Neural progenitor cell (in vitro differentiated cells): ENCODE measurements at regions not wholly inside any gene's neighbourhood (a gene's known extent, or its start where the extent isn't known, plus 50 kb on each side); places are given as distances from the start of the nearest gene placed in this dataset.
"Not testable (repeated sequence)": the region's sequence is repeated elsewhere in the genome, so short reads cannot be mapped to it uniquely, and the experiment has no call there.

Experiments used
- DNase-seq: peaks from one replicate; pipeline ENCODE4 v3.0.0-alpha.2; 2016; ENCODE audit warnings: low spot score
- H2AFZ ChIP-seq: fragments of 200-600 bp; sonication (generic); replicated peaks from 2 replicates; pipeline ENCODE4 v1.6.1; 2016; ENCODE audit warnings: antibody characterized with exemption
- H3F3A ChIP-seq: fragments of 200-600 bp; sonication (generic); 2 replicates; pipeline ENCODE4 v1.6.1; 2016; ENCODE audit warnings: antibody characterized with exemption, low read depth
- H3K27ac ChIP-seq: fragments of 200-600 bp; sonication (generic); 2 replicates; pipeline ENCODE4 v1.5.1; 2016; ENCODE audit warnings: mild to moderate bottlenecking
- H3K27me3 ChIP-seq: fragments of 200-600 bp; sonication (generic); 2 replicates; pipeline ENCODE4 v1.6.1; 2016; ENCODE audit warnings: mild to moderate bottlenecking, moderate library complexity
- H3K36me3 ChIP-seq: fragments of 200-600 bp; sonication (generic); 2 replicates; pipeline ENCODE4 v1.5.1; 2016
- H3K4me1 ChIP-seq: fragments of 200-600 bp; sonication (generic); 2 replicates; pipeline ENCODE4 v1.6.1; 2016; ENCODE audit warnings: mixed run types
- H3K4me2 ChIP-seq: fragments of 200-600 bp; sonication (generic); 2 replicates; pipeline ENCODE4 v1.6.1; 2016
- H3K4me3 ChIP-seq: fragments of 200-600 bp; sonication (generic); 2 replicates; pipeline ENCODE4 v1.5.1; 2016
- H3K79me2 ChIP-seq: fragments of 200-600 bp; sonication (generic); 2 replicates; pipeline ENCODE4 v1.6.1; 2016; ENCODE audit warnings: low read depth
- H3K9ac ChIP-seq: fragments of 200-600 bp; sonication (generic); 2 replicates; pipeline ENCODE4 v1.6.1; 2016
- H3K9me3 ChIP-seq: fragments of 200-600 bp; sonication (generic); 2 replicates; pipeline ENCODE4 v1.5.1; 2016; ENCODE audit warnings: low read depth
- H4K20me1 ChIP-seq: fragments of 200-600 bp; sonication (generic); 2 replicates; pipeline ENCODE4 v1.6.1; 2016; ENCODE audit warnings: low read depth
- H3K27ac Mint-ChIP-seq: 3 replicates; pipeline ENCODE4 v1.8.0; 2021; ENCODE audit warnings: mixed read lengths
- H3K27me3 Mint-ChIP-seq: 2 replicates; pipeline ENCODE4 v1.8.0; 2022; ENCODE audit warnings: low read depth, mild to moderate bottlenecking, inconsistent platforms, moderate library complexity, mixed read lengths; ENCODE audit not compliant: insufficient read depth
- H3K36me3 Mint-ChIP-seq: 3 replicates; pipeline ENCODE4 v1.8.0; 2021; ENCODE audit warnings: mixed read lengths
- H3K4me1 Mint-ChIP-seq: 3 replicates; pipeline ENCODE4 v1.8.0; 2021; ENCODE audit warnings: mixed read lengths
- H3K4me3 Mint-ChIP-seq: 3 replicates; pipeline ENCODE4 v1.8.0; 2021; ENCODE audit warnings: mild to moderate bottlenecking, moderate library complexity, mixed read lengths
- H3K9me3 Mint-ChIP-seq: 3 replicates; pipeline ENCODE4 v1.8.0; 2020; ENCODE audit warnings: mixed read lengths
- EZH2 ChIP-seq: fragments of 200-600 bp; sonication (generic); IDR thresholded peaks from 2 replicates; pipeline ENCODE4 v1.6.1; 2017; ENCODE audit warnings: antibody characterized with exemption, mild to moderate bottlenecking, moderate library complexity
- EZH2phosphoT487 ChIP-seq: fragments of 200-600 bp; sonication (generic); IDR thresholded peaks from 2 replicates; pipeline ENCODE4 v1.6.1; 2017; ENCODE audit warnings: antibody characterized with exemption
- TF ChIP-seq, protein P1 (sequence below): fragments of 200-600 bp; sonication (generic); IDR thresholded peaks from 2 replicates; pipeline ENCODE4 v1.5.1; 2017; ENCODE audit warnings: antibody characterized with exemption, mild to moderate bottlenecking

GRCh38 chr7:103244865-103245264 lies 52.4 kb upstream of the PMPCB start:
- H3K9ac ChIP-seq, DNase-seq, H3K4me3 Mint-ChIP-seq, H3K4me3 ChIP-seq, H3K4me2 ChIP-seq, H3K36me3 Mint-ChIP-seq, H3K9me3 ChIP-seq, H3K27me3 ChIP-seq, H3F3A ChIP-seq, H3K27me3 Mint-ChIP-seq, H3K36me3 ChIP-seq, H3K4me1 ChIP-seq, H3K79me2 ChIP-seq, H3K27ac Mint-ChIP-seq, H3K27ac ChIP-seq, H2AFZ ChIP-seq, H3K4me1 Mint-ChIP-seq, H4K20me1 ChIP-seq: not testable (repeated sequence)
- peaks cover 15% of the 10 kb centered on the region for H3K9me3 Mint-ChIP-seq

DNA sequence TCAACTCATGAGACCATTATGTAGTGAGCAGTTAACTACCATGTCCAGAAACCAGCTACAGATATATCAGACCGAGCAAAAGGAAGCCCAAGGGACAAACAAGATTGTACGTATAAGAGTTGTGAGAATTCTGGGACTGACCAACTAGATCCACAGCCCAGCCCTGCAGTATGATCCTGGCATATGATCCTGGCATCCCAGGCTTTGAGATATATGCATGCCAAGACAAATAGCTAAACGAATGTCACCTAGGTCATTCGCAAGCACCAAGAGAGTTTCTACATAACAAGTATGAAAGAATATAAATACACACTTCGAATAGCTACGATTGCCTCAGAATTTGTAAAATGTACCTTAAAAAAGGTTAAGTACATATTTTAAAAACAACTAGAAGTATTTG lies 56.4 kb upstream of the PMPCB start:
- Mint-ChIP-seq H3K4me1 (no peaks in the 10 kb centered on the region), H3K9me3 (peaks cover 7% of the 10 kb centered on the region), H3K27me3 (no peaks in the 10 kb centered on the region), H3K27ac (no peak overlapping the region), H3K36me3 (no peaks in the 10 kb centered on the region), H3K4me3 (no peak overlapping the region)
- no peak overlapping the region for H3K4me3 ChIP-seq
- H3K4me2 ChIP-seq, result no peak overlapping the region
- no peaks in the 10 kb centered on the region for H3K79me2 ChIP-seq
- no peak for DNase-seq
- H2AFZ ChIP-seq, result no peak overlapping the region
- H3K4me1 ChIP-seq, result no peaks in the 10 kb centered on the region
- H4K20me1 ChIP-seq, result no peaks in the 10 kb centered on the region
- no peak overlapping the region for H3K27ac ChIP-seq
- H3F3A ChIP-seq, result no peaks in the 10 kb centered on the region
- no peaks in the 10 kb centered on the region for H3K9me3 ChIP-seq
- no peaks in the 10 kb centered on the region for H3K27me3 ChIP-seq
- TF ChIP-seq EZH2 (no peak), EZH2phosphoT487 (no peak)
- TF ChIP-seq, protein P1, sequence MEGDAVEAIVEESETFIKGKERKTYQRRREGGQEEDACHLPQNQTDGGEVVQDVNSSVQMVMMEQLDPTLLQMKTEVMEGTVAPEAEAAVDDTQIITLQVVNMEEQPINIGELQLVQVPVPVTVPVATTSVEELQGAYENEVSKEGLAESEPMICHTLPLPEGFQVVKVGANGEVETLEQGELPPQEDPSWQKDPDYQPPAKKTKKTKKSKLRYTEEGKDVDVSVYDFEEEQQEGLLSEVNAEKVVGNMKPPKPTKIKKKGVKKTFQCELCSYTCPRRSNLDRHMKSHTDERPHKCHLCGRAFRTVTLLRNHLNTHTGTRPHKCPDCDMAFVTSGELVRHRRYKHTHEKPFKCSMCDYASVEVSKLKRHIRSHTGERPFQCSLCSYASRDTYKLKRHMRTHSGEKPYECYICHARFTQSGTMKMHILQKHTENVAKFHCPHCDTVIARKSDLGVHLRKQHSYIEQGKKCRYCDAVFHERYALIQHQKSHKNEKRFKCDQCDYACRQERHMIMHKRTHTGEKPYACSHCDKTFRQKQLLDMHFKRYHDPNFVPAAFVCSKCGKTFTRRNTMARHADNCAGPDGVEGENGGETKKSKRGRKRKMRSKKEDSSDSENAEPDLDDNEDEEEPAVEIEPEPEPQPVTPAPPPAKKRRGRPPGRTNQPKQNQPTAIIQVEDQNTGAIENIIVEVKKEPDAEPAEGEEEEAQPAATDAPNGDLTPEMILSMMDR, result no peak
- H3K9ac ChIP-seq, result no peak overlapping the region
- H3K36me3 ChIP-seq, result no peaks in the 10 kb centered on the region

DNA sequence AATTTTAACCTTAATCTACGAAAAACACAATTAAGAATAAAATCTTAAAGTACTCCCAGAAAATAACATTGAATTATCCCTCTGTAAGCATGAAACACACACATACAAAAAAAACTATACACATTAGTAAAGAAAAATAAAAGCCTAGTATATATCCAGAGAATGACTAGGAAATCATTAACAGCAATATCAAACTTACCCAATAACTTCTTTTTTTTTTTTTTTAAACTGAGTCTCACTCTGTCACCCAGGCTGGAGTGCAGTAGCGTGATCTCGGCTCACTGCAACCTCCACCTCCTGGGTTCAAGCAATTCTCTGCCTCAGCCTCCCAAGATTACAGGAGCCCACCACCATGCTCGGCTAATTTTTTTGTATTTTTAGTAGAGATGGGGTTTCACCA lies 61.4 kb upstream of the PMPCB start:
- H3K4me1 ChIP-seq, H3K79me2 ChIP-seq, H3K4me3 Mint-ChIP-seq, H3K4me2 ChIP-seq, H3K27me3 ChIP-seq, H3K4me3 ChIP-seq, H2AFZ ChIP-seq, H4K20me1 ChIP-seq, H3K9me3 ChIP-seq, H3K27ac Mint-ChIP-seq, H3K9me3 Mint-ChIP-seq, H3K36me3 Mint-ChIP-seq, H3K36me3 ChIP-seq, H3K4me1 Mint-ChIP-seq, H3K9ac ChIP-seq, H3K27me3 Mint-ChIP-seq, H3K27ac ChIP-seq, H3F3A ChIP-seq, DNase-seq: not testable (repeated sequence)

DNA sequence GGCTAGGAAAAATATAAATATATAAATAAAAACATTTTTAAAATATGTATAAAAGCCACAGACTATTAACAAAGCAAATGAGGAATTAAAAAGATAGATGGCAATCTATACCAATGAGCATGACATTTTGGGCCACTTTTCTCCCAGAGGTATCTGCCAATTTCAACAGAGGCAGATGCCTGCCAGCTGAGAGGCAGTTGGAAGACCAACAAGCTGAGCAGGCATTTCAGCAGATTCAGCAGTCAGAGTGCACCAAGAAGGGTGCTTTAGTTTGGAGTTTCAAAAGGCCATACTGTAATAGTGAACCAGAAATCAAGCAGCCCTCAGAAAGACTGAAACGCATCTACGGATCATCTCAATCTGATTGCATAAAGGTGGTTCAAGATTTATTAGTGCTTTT lies 62.4 kb upstream of the PMPCB start:
- not testable (repeated sequence) for H2AFZ ChIP-seq, H3K4me1 Mint-ChIP-seq, H3K4me2 ChIP-seq, H3K27me3 ChIP-seq, H3K9me3 Mint-ChIP-seq, H3K27ac ChIP-seq, H3K9ac ChIP-seq, H3K4me3 Mint-ChIP-seq, H3K36me3 ChIP-seq, H3K36me3 Mint-ChIP-seq, H3K4me1 ChIP-seq, DNase-seq, H4K20me1 ChIP-seq, H3K27me3 Mint-ChIP-seq, H3K27ac Mint-ChIP-seq, H3K9me3 ChIP-seq, H3F3A ChIP-seq, H3K4me3 ChIP-seq, H3K79me2 ChIP-seq

GRCh38 chr7:103227787-103228186 lies 69.4 kb upstream of the PMPCB start:
- H3K27ac Mint-ChIP-seq, result not testable (repeated sequence)

GRCh38 chr7:103225798-103226197 lies 71.4 kb upstream of the PMPCB start:
- H3K27me3 ChIP-seq, H3K9me3 Mint-ChIP-seq, H4K20me1 ChIP-seq: not testable (repeated sequence)

More at GRCh38 chr7:103227787-103228186, 69.4 kb upstream of the PMPCB start:
- not testable (repeated sequence) for DNase-seq, H3K36me3 ChIP-seq, H3K36me3 Mint-ChIP-seq, H3K79me2 ChIP-seq, H2AFZ ChIP-seq, H3K4me3 Mint-ChIP-seq, H3K9ac ChIP-seq, H3K27ac ChIP-seq, H4K20me1 ChIP-seq, H3F3A ChIP-seq, H3K4me2 ChIP-seq, H3K9me3 Mint-ChIP-seq, H3K27me3 ChIP-seq, H3K9me3 ChIP-seq, H3K4me1 ChIP-seq, H3K27me3 Mint-ChIP-seq, H3K4me1 Mint-ChIP-seq, H3K4me3 ChIP-seq

DNA sequence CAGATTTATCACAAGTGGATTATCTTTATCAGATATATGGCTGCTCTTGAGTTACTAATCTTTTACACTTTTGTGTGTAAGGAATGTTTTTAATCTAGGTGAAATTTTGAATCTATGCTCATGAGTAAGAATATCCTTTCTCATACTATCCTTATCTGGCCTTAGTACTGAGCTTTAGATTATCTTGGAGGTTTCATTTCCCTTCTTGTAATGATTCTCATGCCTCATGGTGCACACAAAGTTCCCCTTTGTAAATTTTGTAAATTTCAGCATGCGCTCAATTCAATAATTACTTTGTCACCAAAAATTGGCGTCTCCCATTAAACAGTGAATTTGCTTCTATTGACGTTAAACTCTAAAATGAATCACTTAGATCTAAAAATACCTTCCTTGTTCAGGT lies 74.2 kb upstream of the NAPEPLD start:
- not testable (repeated sequence) for H3K9ac ChIP-seq, H3K4me2 ChIP-seq, H3K9me3 Mint-ChIP-seq

More at GRCh38 chr7:103225798-103226197, 71.4 kb upstream of the PMPCB start:
- H3K36me3 Mint-ChIP-seq, H3K9ac ChIP-seq, H3K9me3 ChIP-seq, H3K36me3 ChIP-seq, H3K4me1 Mint-ChIP-seq, H3K27me3 Mint-ChIP-seq, H3K4me3 Mint-ChIP-seq, H3K27ac ChIP-seq, DNase-seq, H3F3A ChIP-seq, H3K4me1 ChIP-seq, H3K4me2 ChIP-seq, H3K4me3 ChIP-seq, H3K79me2 ChIP-seq, H3K27ac Mint-ChIP-seq: not testable (repeated sequence)
- H2AFZ ChIP-seq, result peak overlapping the region; percentile 73

GRCh38 chr7:103211049-103211448 lies 62.1 kb upstream of the NAPEPLD start:
- DNase-seq, H3K27me3 Mint-ChIP-seq, H3K4me1 Mint-ChIP-seq, H3K4me3 Mint-ChIP-seq, H3K9me3 Mint-ChIP-seq, H3K4me2 ChIP-seq, H3K79me2 ChIP-seq, H3K27me3 ChIP-seq, H3K9ac ChIP-seq, H3K36me3 Mint-ChIP-seq, H3K9me3 ChIP-seq, H3K4me1 ChIP-seq, H3K27ac ChIP-seq, H3K27ac Mint-ChIP-seq, H4K20me1 ChIP-seq, H3K36me3 ChIP-seq, H3F3A ChIP-seq, H3K4me3 ChIP-seq: not testable (repeated sequence)
- peak overlapping the region; percentile 87 for H2AFZ ChIP-seq

More for the DNA sequence above, 74.2 kb upstream of the NAPEPLD start:
- H3K4me3 Mint-ChIP-seq, H3K36me3 ChIP-seq, H3K4me1 Mint-ChIP-seq, H3K36me3 Mint-ChIP-seq, H3K27me3 ChIP-seq, H3K79me2 ChIP-seq, H3K27ac Mint-ChIP-seq, H2AFZ ChIP-seq, H4K20me1 ChIP-seq, H3K9me3 ChIP-seq, H3K4me3 ChIP-seq, H3K4me1 ChIP-seq, H3K27ac ChIP-seq, H3K27me3 Mint-ChIP-seq, H3F3A ChIP-seq, DNase-seq: not testable (repeated sequence)
